ENCODE measurements at regions not wholly inside any gene's neighbourhood (a gene's known extent, or its start where the extent isn't known, plus 50 kb on each side); places are given as distances from the start of the nearest gene placed in this dataset.
"Not testable (repeated sequence)": the region's sequence is repeated elsewhere in the genome, so short reads cannot be mapped to it uniquely, and the experiment has no call there.

GRCh38 chr1:206362994-206363393 lies 107.3 kb upstream of the IKBKE start:
- H3K27ac ChIP-seq (ENCODE audit: low read depth, low read length); H3K9me3 Mint-ChIP-seq; H3K27me3 Mint-ChIP-seq; H3K4me3 ChIP-seq (ENCODE audit: low read length); H3K36me3 Mint-ChIP-seq; CTCF ChIA-PET; H3K4me3 Mint-ChIP-seq; POLR2A ChIA-PET; DNase-seq; H3K4me1 ChIP-seq (ENCODE audit: insufficient read depth, low read length); H3K4me1 Mint-ChIP-seq; H3K36me3 ChIP-seq (ENCODE audit: insufficient read depth, low read length); H3K27ac Mint-ChIP-seq; H3K27me3 ChIP-seq (ENCODE audit: insufficient read depth, low read length, poor library complexity, severe bottlenecking); H3K9me3 ChIP-seq (ENCODE audit: low read length): not testable (repeated sequence)

DNA sequence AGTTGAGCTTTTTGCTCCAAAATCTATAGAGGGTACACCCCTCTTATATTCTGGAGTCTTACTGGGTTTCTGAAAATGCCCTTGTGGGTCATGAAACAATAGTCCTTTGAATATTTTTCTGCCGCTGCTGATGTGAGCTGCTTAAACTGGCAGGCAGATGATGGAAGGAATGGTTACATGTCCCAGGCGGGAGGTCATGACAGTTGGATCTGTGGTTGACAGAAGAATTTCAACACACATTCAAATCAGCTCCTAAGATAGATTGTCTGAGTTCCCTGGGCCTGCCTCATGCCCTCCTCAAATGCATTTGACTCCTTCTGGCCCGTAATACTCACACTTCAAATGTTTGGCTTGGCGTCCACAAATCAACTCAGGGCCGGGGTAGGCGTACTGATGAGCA lies 105.0 kb upstream of the IKBKE start:
- POLR2A ChIA-PET; H3K9me3 ChIP-seq (ENCODE audit: low read length); CTCF ChIA-PET; H3K27me3 ChIP-seq (ENCODE audit: insufficient read depth, low read length, poor library complexity, severe bottlenecking); H3K4me3 ChIP-seq (ENCODE audit: low read length); H3K36me3 ChIP-seq (ENCODE audit: insufficient read depth, low read length); H3K27ac ChIP-seq (ENCODE audit: low read depth, low read length); H3K9me3 Mint-ChIP-seq; H3K27ac Mint-ChIP-seq; H3K27me3 Mint-ChIP-seq; H3K36me3 Mint-ChIP-seq; H3K4me1 Mint-ChIP-seq; H3K4me3 Mint-ChIP-seq; DNase-seq; H3K4me1 ChIP-seq (ENCODE audit: insufficient read depth, low read length): not testable (repeated sequence)

- H3K4me3 ChIP-seq (ENCODE audit: low read length); H3K4me3 Mint-ChIP-seq; H3K27ac Mint-ChIP-seq; H3K4me1 Mint-ChIP-seq; H3K36me3 Mint-ChIP-seq; H3K27ac ChIP-seq (ENCODE audit: low read depth, low read length); H3K27me3 Mint-ChIP-seq; POLR2A ChIA-PET; H3K9me3 ChIP-seq (ENCODE audit: low read length); H3K9me3 Mint-ChIP-seq; CTCF ChIA-PET; H3K4me1 ChIP-seq (ENCODE audit: insufficient read depth, low read length); DNase-seq; H3K27me3 ChIP-seq (ENCODE audit: insufficient read depth, low read length, poor library complexity, severe bottlenecking); H3K36me3 ChIP-seq (ENCODE audit: insufficient read depth, low read length): not testable (repeated sequence)
Measured at GRCh38 chr1:206366131-206366530, 104.1 kb upstream of the IKBKE start.

GRCh38 chr1:206366772-206367171 lies 103.5 kb upstream of the IKBKE start:
- H3K9me3 ChIP-seq (ENCODE audit: low read length); DNase-seq; POLR2A ChIA-PET; CTCF ChIA-PET; H3K27ac ChIP-seq (ENCODE audit: low read depth, low read length); H3K27ac Mint-ChIP-seq; H3K4me3 Mint-ChIP-seq; H3K4me1 Mint-ChIP-seq; H3K27me3 Mint-ChIP-seq; H3K36me3 ChIP-seq (ENCODE audit: insufficient read depth, low read length); H3K4me3 ChIP-seq (ENCODE audit: low read length); H3K36me3 Mint-ChIP-seq; H3K9me3 Mint-ChIP-seq; H3K4me1 ChIP-seq (ENCODE audit: insufficient read depth, low read length); H3K27me3 ChIP-seq (ENCODE audit: insufficient read depth, low read length, poor library complexity, severe bottlenecking): not testable (repeated sequence)

- H3K27me3 Mint-ChIP-seq; H3K4me1 Mint-ChIP-seq; H3K36me3 Mint-ChIP-seq; H3K27me3 ChIP-seq (ENCODE audit: insufficient read depth, low read length, poor library complexity, severe bottlenecking); H3K4me3 ChIP-seq (ENCODE audit: low read length); H3K36me3 ChIP-seq (ENCODE audit: insufficient read depth, low read length); H3K9me3 ChIP-seq (ENCODE audit: low read length); POLR2A ChIA-PET; H3K27ac Mint-ChIP-seq; H3K27ac ChIP-seq (ENCODE audit: low read depth, low read length); H3K4me1 ChIP-seq (ENCODE audit: insufficient read depth, low read length); DNase-seq; H3K4me3 Mint-ChIP-seq; H3K9me3 Mint-ChIP-seq; CTCF ChIA-PET: not testable (repeated sequence)
Measured at GRCh38 chr1:206367955-206368622, 102.2 kb upstream of the IKBKE start.

DNA sequence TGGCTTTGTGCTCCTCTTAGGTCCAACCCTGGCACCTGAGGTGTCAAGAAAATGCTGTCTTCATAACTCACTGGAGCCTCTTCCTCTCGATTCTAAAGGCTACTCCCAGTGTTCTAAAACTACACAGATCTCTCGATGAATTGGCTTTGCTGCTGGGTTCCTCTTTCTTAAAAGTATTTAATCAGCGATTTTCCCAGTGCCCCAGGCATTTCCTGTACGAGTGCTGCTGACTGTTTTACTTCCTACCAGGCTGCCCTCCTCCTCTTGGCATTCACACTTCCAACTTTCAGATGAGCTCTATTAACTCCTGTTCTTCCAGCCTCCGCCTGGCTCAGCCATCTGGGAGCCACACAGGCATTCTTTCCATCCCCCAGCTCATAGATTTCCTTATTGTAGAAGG lies 95.6 kb upstream of the IKBKE start:
- H3K27me3 ChIP-seq (ENCODE audit: insufficient read depth, low read length, poor library complexity, severe bottlenecking); H3K4me1 ChIP-seq (ENCODE audit: insufficient read depth, low read length); CTCF ChIA-PET; H3K27me3 Mint-ChIP-seq; H3K36me3 ChIP-seq (ENCODE audit: insufficient read depth, low read length); H3K9me3 Mint-ChIP-seq; DNase-seq; H3K27ac Mint-ChIP-seq; H3K9me3 ChIP-seq (ENCODE audit: low read length); H3K27ac ChIP-seq (ENCODE audit: low read depth, low read length); H3K4me1 Mint-ChIP-seq; H3K4me3 ChIP-seq (ENCODE audit: low read length); H3K36me3 Mint-ChIP-seq; POLR2A ChIA-PET; H3K4me3 Mint-ChIP-seq: not testable (repeated sequence)

DNA sequence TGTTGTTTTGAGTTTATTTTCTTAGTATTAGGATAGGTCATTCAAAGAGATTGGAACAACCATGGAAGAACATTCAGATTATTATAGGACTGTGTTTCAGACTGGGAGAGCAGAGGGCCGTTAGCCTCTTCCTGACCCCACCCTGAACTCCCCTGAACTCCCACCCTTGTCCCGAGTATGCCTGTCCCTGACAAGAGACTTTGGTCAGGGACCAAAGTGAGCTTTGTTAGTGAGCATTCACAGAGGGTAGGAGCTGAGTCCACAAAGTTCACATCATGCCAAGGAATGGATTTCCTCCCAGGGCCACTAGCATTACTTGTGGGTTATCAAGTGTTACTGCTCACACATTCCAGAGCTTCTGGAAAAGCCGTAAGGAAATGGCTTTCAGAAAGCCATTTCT lies 94.7 kb upstream of the IKBKE start:
- H3K36me3 Mint-ChIP-seq; H3K9me3 Mint-ChIP-seq; H3K27ac Mint-ChIP-seq; H3K36me3 ChIP-seq (ENCODE audit: insufficient read depth, low read length); CTCF ChIA-PET; DNase-seq; H3K4me1 Mint-ChIP-seq; H3K4me1 ChIP-seq (ENCODE audit: insufficient read depth, low read length); POLR2A ChIA-PET; H3K4me3 ChIP-seq (ENCODE audit: low read length); H3K27me3 ChIP-seq (ENCODE audit: insufficient read depth, low read length, poor library complexity, severe bottlenecking); H3K27ac ChIP-seq (ENCODE audit: low read depth, low read length); H3K4me3 Mint-ChIP-seq; H3K27me3 Mint-ChIP-seq; H3K9me3 ChIP-seq (ENCODE audit: low read length): not testable (repeated sequence)

- H3K27ac Mint-ChIP-seq; H3K36me3 ChIP-seq (ENCODE audit: insufficient read depth, low read length); H3K27me3 ChIP-seq (ENCODE audit: insufficient read depth, low read length, poor library complexity, severe bottlenecking); H3K9me3 Mint-ChIP-seq; H3K36me3 Mint-ChIP-seq; H3K9me3 ChIP-seq (ENCODE audit: low read length); H3K4me3 Mint-ChIP-seq; H3K4me1 Mint-ChIP-seq; DNase-seq; H3K4me3 ChIP-seq (ENCODE audit: low read length); H3K27ac ChIP-seq (ENCODE audit: low read depth, low read length); CTCF ChIA-PET; H3K4me1 ChIP-seq (ENCODE audit: insufficient read depth, low read length); POLR2A ChIA-PET; H3K27me3 Mint-ChIP-seq: not testable (repeated sequence)
Measured at GRCh38 chr1:206378506-206378905, 91.8 kb upstream of the IKBKE start.

DNA sequence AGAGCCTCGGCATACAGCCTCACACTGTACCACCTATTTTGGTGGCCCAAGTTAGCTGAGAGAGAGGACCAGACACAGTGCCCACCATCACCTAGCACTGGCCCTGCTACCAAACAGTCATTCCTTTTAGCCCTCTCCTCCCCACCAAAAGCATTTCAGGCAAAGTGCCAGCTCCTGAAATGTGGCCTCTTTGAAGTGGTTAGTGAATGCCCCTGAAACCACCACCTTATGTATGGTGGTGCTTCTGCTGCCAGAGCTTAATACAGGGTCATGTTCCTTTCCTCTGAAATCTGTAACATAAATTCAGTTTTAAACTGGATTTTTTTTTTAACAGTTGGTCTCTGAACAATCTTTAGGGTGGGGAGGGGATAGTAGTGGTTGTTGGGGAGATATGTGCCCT lies 91.0 kb upstream of the IKBKE start:
- H3K4me3 Mint-ChIP-seq; H3K36me3 ChIP-seq (ENCODE audit: insufficient read depth, low read length); H3K4me1 ChIP-seq (ENCODE audit: insufficient read depth, low read length); H3K9me3 Mint-ChIP-seq; H3K36me3 Mint-ChIP-seq; H3K27ac Mint-ChIP-seq; CTCF ChIA-PET; H3K27me3 ChIP-seq (ENCODE audit: insufficient read depth, low read length, poor library complexity, severe bottlenecking); H3K27ac ChIP-seq (ENCODE audit: low read depth, low read length); H3K9me3 ChIP-seq (ENCODE audit: low read length); POLR2A ChIA-PET; H3K4me1 Mint-ChIP-seq; H3K27me3 Mint-ChIP-seq; H3K4me3 ChIP-seq (ENCODE audit: low read length); DNase-seq: not testable (repeated sequence)
